ENCODE measurements at regions not wholly inside any gene's neighbourhood (a gene's known extent, or its start where the extent isn't known, plus 50 kb on each side); places are given as distances from the start of the nearest gene placed in this dataset.

- CTCF ChIA-PET = no interaction called here
- Mint-ChIP-seq H3K9me3 (peaks cover 77% of the 10 kb centered on the region), H3K36me3 (peaks cover 68% of the 10 kb centered on the region), H3K4me1 (no peaks in the 10 kb centered on the region), H3K27ac (no peak overlapping the region), H3K27me3 (ENCODE audit: low read depth) (peaks cover 3% of the 10 kb centered on the region; the same call in 1 of the 2 replicates), H3K4me3 (no peak overlapping the region)
- no peak for DNase-seq (ENCODE audit: low spot score)
- no peak for ATAC-seq
- TF ChIP-seq JAZF1 (CRISPR knock-in tag; IDR thresholded peaks at IDR 0.05) (no peak), CBFB (CRISPR knock-in tag; IDR thresholded peaks at IDR 0.05; ENCODE audit: low read depth) (no peak), HMGA2 (CRISPR knock-in tag; IDR thresholded peaks at IDR 0.05) (no peak), ZNF232 (CRISPR knock-in tag; IDR thresholded peaks at IDR 0.05) (no peak), GABPB1 (CRISPR knock-in tag; IDR thresholded peaks at IDR 0.05) (no peak), ZNF396 (CRISPR knock-in tag; IDR thresholded peaks at IDR 0.05; ENCODE audit: borderline replicate concordance) (no peak), PRRX2 (CRISPR knock-in tag; IDR thresholded peaks at IDR 0.05) (no peak), ZBTB21 (CRISPR knock-in tag; IDR thresholded peaks at IDR 0.05; ENCODE audit: borderline replicate concordance) (no peak), ETV6 (CRISPR knock-in tag; IDR thresholded peaks at IDR 0.05) (no peak), CDX4 (CRISPR knock-in tag; IDR thresholded peaks at IDR 0.05; ENCODE audit: borderline replicate concordance) (no peak), RORB (CRISPR knock-in tag; IDR thresholded peaks at IDR 0.05) (no peak), FOXP1 (CRISPR knock-in tag; IDR thresholded peaks at IDR 0.05; ENCODE audit: borderline replicate concordance) (no peak), ZNF138 (CRISPR knock-in tag; conservative IDR thresholded peaks at IDR 0.05) (no peak), NR3C1 (CRISPR knock-in tag; conservative IDR thresholded peaks at IDR 0.05; ENCODE audit: low read depth) (no peak)
- TF ChIP-seq, protein P1, sequence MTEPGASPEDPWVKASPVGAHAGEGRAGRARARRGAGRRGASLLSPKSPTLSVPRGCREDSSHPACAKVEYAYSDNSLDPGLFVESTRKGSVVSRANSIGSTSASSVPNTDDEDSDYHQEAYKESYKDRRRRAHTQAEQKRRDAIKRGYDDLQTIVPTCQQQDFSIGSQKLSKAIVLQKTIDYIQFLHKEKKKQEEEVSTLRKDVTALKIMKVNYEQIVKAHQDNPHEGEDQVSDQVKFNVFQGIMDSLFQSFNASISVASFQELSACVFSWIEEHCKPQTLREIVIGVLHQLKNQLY (CRISPR knock-in tag; IDR thresholded peaks at IDR 0.05) = no peak
- TF ChIP-seq, protein P2, sequence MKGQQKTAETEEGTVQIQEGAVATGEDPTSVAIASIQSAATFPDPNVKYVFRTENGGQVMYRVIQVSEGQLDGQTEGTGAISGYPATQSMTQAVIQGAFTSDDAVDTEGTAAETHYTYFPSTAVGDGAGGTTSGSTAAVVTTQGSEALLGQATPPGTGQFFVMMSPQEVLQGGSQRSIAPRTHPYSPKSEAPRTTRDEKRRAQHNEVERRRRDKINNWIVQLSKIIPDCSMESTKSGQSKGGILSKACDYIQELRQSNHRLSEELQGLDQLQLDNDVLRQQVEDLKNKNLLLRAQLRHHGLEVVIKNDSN (CRISPR knock-in tag; IDR thresholded peaks at IDR 0.05) = no peak
- TF ChIP-seq, protein P3, sequence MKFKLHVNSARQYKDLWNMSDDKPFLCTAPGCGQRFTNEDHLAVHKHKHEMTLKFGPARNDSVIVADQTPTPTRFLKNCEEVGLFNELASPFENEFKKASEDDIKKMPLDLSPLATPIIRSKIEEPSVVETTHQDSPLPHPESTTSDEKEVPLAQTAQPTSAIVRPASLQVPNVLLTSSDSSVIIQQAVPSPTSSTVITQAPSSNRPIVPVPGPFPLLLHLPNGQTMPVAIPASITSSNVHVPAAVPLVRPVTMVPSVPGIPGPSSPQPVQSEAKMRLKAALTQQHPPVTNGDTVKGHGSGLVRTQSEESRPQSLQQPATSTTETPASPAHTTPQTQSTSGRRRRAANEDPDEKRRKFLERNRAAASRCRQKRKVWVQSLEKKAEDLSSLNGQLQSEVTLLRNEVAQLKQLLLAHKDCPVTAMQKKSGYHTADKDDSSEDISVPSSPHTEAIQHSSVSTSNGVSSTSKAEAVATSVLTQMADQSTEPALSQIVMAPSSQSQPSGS (CRISPR knock-in tag; IDR thresholded peaks at IDR 0.05; ENCODE audit: borderline replicate concordance, low read depth) = no peak
- POLR2A ChIA-PET = no interaction called here
Measured at GRCh38 chr16:35711435-35711834, 2252.0 kb downstream of the TP53TG3F start.

DNA sequence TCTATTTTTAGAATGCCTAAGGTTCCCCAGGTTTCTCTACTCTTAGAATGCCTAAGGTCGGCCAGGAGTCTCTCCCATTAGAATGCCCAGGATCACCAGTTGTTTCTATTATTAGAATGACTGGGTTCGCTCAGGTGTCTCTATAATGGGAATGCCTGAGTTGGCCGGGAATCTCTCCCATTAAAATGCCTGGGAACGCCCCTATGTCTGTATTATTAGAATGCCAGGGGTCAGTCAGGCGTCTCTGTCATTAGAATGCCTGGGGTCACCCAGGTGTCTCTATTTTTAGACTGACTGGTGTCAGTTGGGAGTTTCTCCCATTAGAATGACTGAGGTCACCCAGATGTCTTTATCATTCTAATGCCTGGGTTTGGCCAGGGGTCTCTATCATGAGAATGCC is 2252.5 kb downstream of the TP53TG3F start:
- no peaks in the 10 kb centered on the region for H3K4me1 Mint-ChIP-seq
- peaks cover 68% of the 10 kb centered on the region for H3K36me3 Mint-ChIP-seq
- H3K27ac Mint-ChIP-seq = no peak overlapping the region
- ATAC-seq (no peak), DNase-seq (ENCODE audit: low spot score) (no peak)
- H3K9me3 Mint-ChIP-seq = peaks cover 77% of the 10 kb centered on the region
- H3K4me3 Mint-ChIP-seq = no peak overlapping the region
- POLR2A ChIA-PET = no interaction called here
- CTCF ChIA-PET = no interaction called here
- TF ChIP-seq GTF2I (CRISPR knock-in tag; conservative IDR thresholded peaks at IDR 0.05) (no peak), EMX1 (CRISPR knock-in tag; IDR thresholded peaks at IDR 0.05) (no peak), FOXP1 (CRISPR knock-in tag; IDR thresholded peaks at IDR 0.05; ENCODE audit: borderline replicate concordance) (no peak)
- H3K27me3 Mint-ChIP-seq (ENCODE audit: low read depth) = peaks cover 3% of the 10 kb centered on the region; the same call in 1 of the 2 replicates

DNA sequence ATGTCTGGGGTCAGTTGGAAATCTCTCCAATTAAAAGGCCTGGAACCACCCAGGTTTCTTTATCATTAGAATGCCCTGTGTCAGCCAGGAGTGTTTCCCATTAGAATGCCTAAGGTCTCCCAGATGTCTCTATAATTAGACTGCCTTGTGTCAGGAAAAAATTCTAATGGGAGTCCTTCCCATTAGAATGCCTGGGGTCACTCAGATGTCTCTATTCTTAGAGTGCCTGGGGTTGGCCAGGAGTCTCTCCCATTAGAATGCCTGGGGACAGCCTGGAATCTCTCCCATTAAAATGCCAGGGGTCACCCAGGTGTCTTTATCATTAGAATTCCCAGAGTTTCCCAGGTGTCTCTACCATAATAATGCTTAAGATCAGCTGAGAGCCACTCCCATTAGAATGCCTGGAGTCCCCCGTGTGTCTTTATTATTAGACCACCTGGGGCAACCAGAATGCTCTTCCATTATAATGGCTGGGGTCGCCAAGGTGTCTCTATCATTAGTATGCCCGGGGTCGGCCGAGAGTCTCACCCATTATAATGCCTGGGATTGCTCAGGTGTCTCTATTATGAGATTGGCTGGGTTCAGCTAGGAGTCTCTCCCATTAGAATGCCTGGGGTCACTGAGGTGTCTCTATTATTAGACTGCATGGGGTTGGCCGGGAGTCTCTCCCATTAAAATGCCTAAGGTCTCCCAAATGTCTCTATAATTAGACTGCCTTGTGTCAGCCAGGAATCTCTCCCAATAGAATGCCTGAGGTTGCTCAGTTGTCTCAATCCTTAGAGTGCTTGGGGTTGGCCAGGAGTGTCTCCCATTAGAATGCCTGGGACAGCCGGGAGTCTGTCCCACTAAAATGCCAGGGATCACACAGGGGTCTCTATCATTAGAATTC is 2254.6 kb downstream of the TP53TG3F start:
- peaks cover 7% of the 10 kb centered on the region for H3K27me3 Mint-ChIP-seq (ENCODE audit: low read depth)
- no peak overlapping the region for H3K27ac Mint-ChIP-seq
- peaks cover 80% of the 10 kb centered on the region for H3K9me3 Mint-ChIP-seq
- ATAC-seq = no peak
- no peak overlapping the region for H3K4me3 Mint-ChIP-seq
- DNase-seq (ENCODE audit: low spot score) = no peak
- POLR2A ChIA-PET = no interaction called here
- CTCF ChIA-PET = no interaction called here
- H3K36me3 Mint-ChIP-seq = peaks cover 67% of the 10 kb centered on the region
- no peaks in the 10 kb centered on the region for H3K4me1 Mint-ChIP-seq
- TF ChIP-seq FOXJ3 (CRISPR knock-in tag; IDR thresholded peaks at IDR 0.05; ENCODE audit: borderline replicate concordance) (no peak), ZNF263 (CRISPR knock-in tag; IDR thresholded peaks at IDR 0.05; ENCODE audit: low read depth) (no peak), JAZF1 (CRISPR knock-in tag; IDR thresholded peaks at IDR 0.05) (no peak), RELA (CRISPR knock-in tag; IDR thresholded peaks at IDR 0.05; ENCODE audit: borderline replicate concordance) (no peak), ATF6 (CRISPR knock-in tag; IDR thresholded peaks at IDR 0.05) (no peak), E2F1 (CRISPR knock-in tag; IDR thresholded peaks at IDR 0.05) (no peak), CREB1 (CRISPR knock-in tag; IDR thresholded peaks at IDR 0.05) (no peak), ZNF232 (CRISPR knock-in tag; IDR thresholded peaks at IDR 0.05) (no peak), NR2C2 (CRISPR knock-in tag; IDR thresholded peaks at IDR 0.05) (no peak), CREM (CRISPR knock-in tag; IDR thresholded peaks at IDR 0.05) (no peak)

Measured in WTC11 (cell line).